Heart left ventricle (tissue), 16 donors: ENCODE measurements at regions not wholly inside any gene's neighbourhood (a gene's known extent, or its start where the extent isn't known, plus 50 kb on each side); places are given as distances from the start of the nearest gene placed in this dataset.

Source experiments
- ATAC-seq, 4 donors: fragments of 200-7000 bp; cut with Tn5 transposase; one replicate each; pipeline ENCODE4 v1.9.1; 2020 to 2022; ENCODE audit warnings: moderate library complexity in 4 of 4, mild to moderate bottlenecking in 3 of 4, moderate number of reproducible peaks in 1 of 4
- DNase-seq, 5 donors: peaks; one replicate each; pipeline ENCODE4 v3.0.0-alpha.2; 2020
- H3K27ac ChIP-seq, 12 donors: fragments of 200-600 bp; sonication (generic) in 4 of 12; one replicate each; pipeline versions ENCODE4 v1.5.0 to v1.8.0; 2016 to 2022; ENCODE audit warnings: mild to moderate bottlenecking in 2 of 12
- H3K27me3 ChIP-seq, 9 donors: fragments of 200-600 bp; sonication (generic) in 2 of 9; one replicate each; pipeline versions ENCODE4 v1.5.1 to v1.8.0; 2016 to 2022; ENCODE audit warnings: mild to moderate bottlenecking in 3 of 9
- H3K36me3 ChIP-seq, 9 donors: fragments of 200-600 bp; sonication (generic) in 2 of 9; one replicate each; pipeline versions ENCODE4 v1.5.0 to v1.8.0; 2018 to 2022; ENCODE audit warnings: mild to moderate bottlenecking in 2 of 9
- H3K4me1 ChIP-seq, 12 donors: fragments of 200-600 bp; sonication (generic) in 4 of 12; one replicate each; pipeline versions ENCODE4 v1.5.0 to v1.8.0; 2016 to 2022; ENCODE audit warnings: mild to moderate bottlenecking in 3 of 12
- H3K4me3 ChIP-seq, 12 donors: fragments of 200-600 bp; sonication (generic) in 4 of 12; one replicate each; pipeline versions ENCODE4 v1.5.0 to v1.8.0; 2017 to 2022; ENCODE audit warnings: mild to moderate bottlenecking in 9 of 12, moderate library complexity in 4 of 12
- H3K9me3 ChIP-seq, 12 donors: fragments of 200-600 bp; sonication (generic) in 4 of 12; one replicate each; pipeline versions ENCODE4 v1.5.0 to v1.8.0; 2016 to 2022; ENCODE audit warnings: mild to moderate bottlenecking in 1 of 12
- POLR2A ChIP-seq, 2 donors: fragments of 450-650 bp; IDR thresholded peaks; one replicate each; pipeline ENCODE4 v1.6.1; 2017; ENCODE audit warnings: antibody characterized with exemption in 2 of 2, mild to moderate bottlenecking in 2 of 2, moderate library complexity in 2 of 2
- WGBS, 4 donors: extraction: QIAGEN DNeasy Blood & Tissue Kit in 2 of 4; methylation state at CpG; one replicate each; pipeline versions ENCODE4 v1.1.5 to v1.1.7; 2013 to 2018; 5-methylcytosine and 5-hydroxymethylcytosine counted together
- intact Hi-C, 10 donors: fragments of 100-400 bp; cut with DNase I; formaldehyde crosslinking; loops; one replicate each; pipeline versions ENCODE4 v1.11.1 to v1.14.2; 2022
- TF ChIP-seq, protein P1 (sequence below), 12 donors: fragments of 200-600 bp; sonication (generic) in 4 of 12; IDR thresholded peaks; one replicate each; pipeline versions ENCODE4 v1.5.0 to v1.8.0; 2018 to 2022; ENCODE audit warnings: antibody characterized with exemption in 12 of 12, mild to moderate bottlenecking in 5 of 12
- donor health status: ischemic (EF 13 %, LVEDD 7.1; RV severe dilation, severe dysfunction).
- donor health status: healthy with polysubstance abuse.
- donor health status: DM: no; HTN: yes; CAD: no.
- donor health status: DM: no; HTN: no; CAD: no.
- donor health status: ischemic (EF 25% LVEDD 6.9; RV normal size, moderate dysfunction).
- donor health status: ischemic (EF 25% LVEDD 5.7; RV mildly dilated, moderate dysfunction).
- donor health status: healthy.
- donor health status: DM: yes; HTN: yes; CAD: no.
- donor health status: ischemic (EF 35%, LVEDD 5.7; RV mildly dilated, moderate dysfunction).
- donor health status: nonischemic (EF 11% LVEDD 7.7; RV severe dilation, severe dysfunction).
- donor health status: DM: yes; HTN: yes; CAD: no.
- donor health status: PGD.
- donor health status: ischemic (EF 29% LVEDD 5.4; RV normal size, mild dysfunction).
- donor health status: nonischemic (EF 23%, LVEDD 6.1; RV moderate dilation, normal function).

DNA sequence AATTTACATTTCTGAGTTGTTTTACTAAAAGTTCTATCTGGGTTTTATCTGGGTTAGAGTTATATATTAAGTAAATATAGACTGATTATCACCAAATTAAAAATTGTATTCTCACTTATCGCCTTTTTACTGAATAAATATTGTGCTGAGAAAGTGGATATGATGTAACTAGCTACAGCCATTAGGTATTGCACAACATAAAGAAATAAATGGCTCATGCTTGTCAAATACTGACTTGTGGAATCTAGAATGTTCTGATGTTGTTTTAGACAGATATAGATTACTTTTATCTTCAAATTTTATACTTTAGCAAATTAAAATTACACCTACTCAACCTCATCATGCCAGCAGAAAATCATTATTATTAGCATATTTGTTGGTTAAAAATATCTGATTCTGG is 1277.1 kb upstream of the MIR17HG start:
- no peak for ATAC-seq
- 82 to 87% (median 84%) methylated on average over 1 of the region's 1 CpG for WGBS, 4 donors
- DNase-seq: no peak
- H3K27ac ChIP-seq: no peak overlapping the region
- intact Hi-C loops: no loop called here
- no peaks in the 10 kb centered on the region for H3K36me3 ChIP-seq
- no peak overlapping the region for H3K4me3 ChIP-seq
- TF ChIP-seq POLR2A (IDR thresholded peaks at IDR 0.05): no peak
- no peaks in the 10 kb centered on the region for H3K27me3 ChIP-seq
- H3K4me1 ChIP-seq: no peaks in the 10 kb centered on the region
- H3K9me3 ChIP-seq: no peaks in the 10 kb centered on the region

DNA sequence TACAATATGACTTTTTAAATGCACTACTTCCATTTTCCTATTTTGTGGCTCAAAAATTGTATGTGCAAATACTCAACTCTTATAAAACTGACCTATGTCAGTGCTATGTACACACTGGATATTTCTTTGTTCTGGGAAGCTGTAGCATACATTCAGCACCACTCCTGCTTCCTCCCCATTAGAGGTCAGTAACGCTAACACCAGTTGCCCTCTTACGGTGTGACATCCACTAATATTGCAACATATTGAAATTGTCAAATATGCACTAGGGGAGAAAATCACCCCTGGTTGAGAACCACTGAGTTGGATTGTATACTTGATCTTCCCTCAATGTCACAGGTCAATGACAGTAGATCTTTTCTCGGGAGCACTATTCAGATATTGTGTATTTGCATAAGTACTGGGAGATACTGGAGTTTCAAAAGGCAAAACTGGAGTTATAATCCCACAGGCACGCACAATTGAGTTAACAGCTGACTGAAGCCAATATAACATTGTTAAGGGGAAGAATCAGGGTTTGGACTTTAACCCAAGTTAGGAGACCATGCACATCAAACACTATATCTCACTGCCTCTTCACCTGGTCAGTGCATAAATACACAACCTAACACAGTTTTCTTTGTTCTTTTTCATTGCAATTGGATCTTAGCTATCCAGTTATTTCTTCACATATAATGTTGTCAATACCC is 1276.5 kb upstream of the MIR17HG start:
- DNase-seq (no peak), ATAC-seq (no peak)
- H3K9me3 ChIP-seq: no peaks in the 10 kb centered on the region
- intact Hi-C loops: no loop called here
- H3K36me3 ChIP-seq: no peaks in the 10 kb centered on the region
- no peak overlapping the region for H3K27ac ChIP-seq
- no peaks in the 10 kb centered on the region for H3K27me3 ChIP-seq
- H3K4me3 ChIP-seq: no peak overlapping the region
- WGBS, 4 donors: 50 to 84% (median 73%) methylated on average over 4 of the region's 4 CpGs
- no peaks in the 10 kb centered on the region for H3K4me1 ChIP-seq
- TF ChIP-seq, protein P1, sequence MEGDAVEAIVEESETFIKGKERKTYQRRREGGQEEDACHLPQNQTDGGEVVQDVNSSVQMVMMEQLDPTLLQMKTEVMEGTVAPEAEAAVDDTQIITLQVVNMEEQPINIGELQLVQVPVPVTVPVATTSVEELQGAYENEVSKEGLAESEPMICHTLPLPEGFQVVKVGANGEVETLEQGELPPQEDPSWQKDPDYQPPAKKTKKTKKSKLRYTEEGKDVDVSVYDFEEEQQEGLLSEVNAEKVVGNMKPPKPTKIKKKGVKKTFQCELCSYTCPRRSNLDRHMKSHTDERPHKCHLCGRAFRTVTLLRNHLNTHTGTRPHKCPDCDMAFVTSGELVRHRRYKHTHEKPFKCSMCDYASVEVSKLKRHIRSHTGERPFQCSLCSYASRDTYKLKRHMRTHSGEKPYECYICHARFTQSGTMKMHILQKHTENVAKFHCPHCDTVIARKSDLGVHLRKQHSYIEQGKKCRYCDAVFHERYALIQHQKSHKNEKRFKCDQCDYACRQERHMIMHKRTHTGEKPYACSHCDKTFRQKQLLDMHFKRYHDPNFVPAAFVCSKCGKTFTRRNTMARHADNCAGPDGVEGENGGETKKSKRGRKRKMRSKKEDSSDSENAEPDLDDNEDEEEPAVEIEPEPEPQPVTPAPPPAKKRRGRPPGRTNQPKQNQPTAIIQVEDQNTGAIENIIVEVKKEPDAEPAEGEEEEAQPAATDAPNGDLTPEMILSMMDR (IDR thresholded peaks at IDR 0.05): no peak
- TF ChIP-seq POLR2A (IDR thresholded peaks at IDR 0.05): no peak

DNA sequence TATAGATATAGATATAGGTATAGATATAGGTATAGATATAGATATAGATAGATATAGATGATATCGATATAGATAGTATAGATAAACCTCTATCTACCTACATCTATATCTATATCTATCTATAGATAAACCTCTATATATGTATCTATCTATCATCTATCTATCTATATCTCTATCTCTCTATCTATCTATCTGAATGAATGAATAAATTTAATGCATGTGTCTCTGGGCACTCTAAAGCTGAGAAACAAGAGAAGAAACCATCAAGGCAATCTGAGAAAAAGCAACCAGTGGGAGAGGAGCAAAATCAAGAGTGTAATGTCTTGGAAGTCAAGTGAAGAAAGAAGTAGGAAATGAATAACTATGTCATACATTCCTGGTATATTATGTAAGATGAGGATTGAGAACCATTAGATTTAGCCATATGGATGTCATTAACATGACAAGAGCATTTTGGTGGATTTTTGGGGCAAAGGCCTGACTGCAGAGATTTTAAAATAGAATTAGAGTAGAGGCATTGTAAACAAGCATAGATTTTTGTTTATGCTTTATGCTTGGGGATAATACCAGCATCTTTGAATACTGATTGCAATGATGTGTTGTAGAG is 1262.7 kb upstream of the MIR17HG start:
- Histone ChIP-seq H3K4me3 (no peak overlapping the region), H3K36me3 (no peaks in the 10 kb centered on the region), H3K9me3 (peaks cover 0 to 5% (median 0%) of the 10 kb centered on the region in 12 donors), H3K27me3 (no peaks in the 10 kb centered on the region), H3K27ac (no peak overlapping the region), H3K4me1 (no peaks in the 10 kb centered on the region)
- WGBS, 4 donors: 80 to 93% (median 92%) methylated on average over 1 of the region's 1 CpG
- DNase-seq (no peak), ATAC-seq (no peak)
- TF ChIP-seq, protein P1 (IDR thresholded peaks at IDR 0.05): no peak
- TF ChIP-seq POLR2A (IDR thresholded peaks at IDR 0.05): no peak
- intact Hi-C loops: loop anchor here in 1 of 10 donors (5.0 to 10.0 kb wide), 2 partner anchors 280 to 783 kb away; no protein-coding TSS in a partner anchor

DNA sequence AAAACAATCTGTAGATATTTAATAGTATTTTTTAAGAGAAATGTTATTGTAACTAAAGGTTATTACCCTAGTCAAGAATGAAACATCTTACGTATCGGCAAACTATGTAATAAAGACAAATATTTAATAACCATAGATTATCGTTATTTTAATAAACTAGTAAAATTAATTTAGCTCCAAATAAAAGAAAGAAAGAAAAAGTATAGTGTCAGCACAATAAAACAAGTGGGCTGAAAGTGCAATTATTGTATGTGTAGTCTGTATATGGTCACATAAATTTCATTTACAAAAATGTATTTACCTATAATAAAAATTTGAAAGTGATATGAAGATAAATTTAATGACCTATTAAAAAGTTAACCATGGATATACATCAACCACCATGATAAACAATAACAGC is 1258.4 kb upstream of the MIR17HG start:
- H3K27ac ChIP-seq: no peak overlapping the region
- TF ChIP-seq, protein P1 (IDR thresholded peaks at IDR 0.05): no peak
- TF ChIP-seq POLR2A (IDR thresholded peaks at IDR 0.05): no peak
- H3K4me1 ChIP-seq: no peaks in the 10 kb centered on the region
- H3K27me3 ChIP-seq: no peaks in the 10 kb centered on the region
- H3K4me3 ChIP-seq: no peak overlapping the region
- H3K36me3 ChIP-seq: no peaks in the 10 kb centered on the region
- intact Hi-C loops: loop anchor here in 1 of 10 donors (10.0 kb wide), 1 partner anchor 276 kb away; no protein-coding TSS in a partner anchor
- no peak for DNase-seq
- no peak for ATAC-seq
- WGBS, 4 donors: 74 to 98% (median 88%) methylated on average over 3 of the region's 3 CpGs
- peaks cover 0 to 8% (median 0%) of the 10 kb centered on the region in 12 donors for H3K9me3 ChIP-seq
